Bone marrow (tissue), 2 donors: ENCODE measurements at regions not wholly inside any gene's neighbourhood (a gene's known extent, or its start where the extent isn't known, plus 50 kb on each side); places are given as distances from the start of the nearest gene placed in this dataset.
"Not testable (repeated sequence)": the region's sequence is repeated elsewhere in the genome, so short reads cannot be mapped to it uniquely, and the experiment has no call there.

Experiments
- DNase-seq, 2 donors: peaks; one replicate each; lab custom pipeline; 2025; lab: John Stamatoyannopoulos, UW

DNA sequence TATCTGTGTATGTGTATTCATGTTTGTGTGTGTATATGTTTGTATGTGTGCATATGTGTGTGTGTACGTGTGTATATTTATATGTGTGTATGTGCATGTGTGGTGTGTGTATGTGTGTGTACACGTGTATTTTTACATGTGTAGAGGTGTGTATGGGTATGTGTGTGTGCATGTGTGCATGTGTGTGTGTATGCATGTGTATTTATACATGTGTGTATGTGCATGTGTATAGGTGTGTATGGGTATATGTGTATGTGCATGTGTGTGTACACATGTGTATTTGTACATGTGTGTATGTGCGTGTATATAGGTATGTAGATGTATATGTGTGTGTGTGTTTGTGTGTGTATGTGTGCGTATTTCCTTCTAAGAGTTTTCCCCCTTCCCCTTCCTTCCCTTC lies 207.7 kb upstream of the ATP6AP2 start:
- DNase-seq, result no peak

DNA sequence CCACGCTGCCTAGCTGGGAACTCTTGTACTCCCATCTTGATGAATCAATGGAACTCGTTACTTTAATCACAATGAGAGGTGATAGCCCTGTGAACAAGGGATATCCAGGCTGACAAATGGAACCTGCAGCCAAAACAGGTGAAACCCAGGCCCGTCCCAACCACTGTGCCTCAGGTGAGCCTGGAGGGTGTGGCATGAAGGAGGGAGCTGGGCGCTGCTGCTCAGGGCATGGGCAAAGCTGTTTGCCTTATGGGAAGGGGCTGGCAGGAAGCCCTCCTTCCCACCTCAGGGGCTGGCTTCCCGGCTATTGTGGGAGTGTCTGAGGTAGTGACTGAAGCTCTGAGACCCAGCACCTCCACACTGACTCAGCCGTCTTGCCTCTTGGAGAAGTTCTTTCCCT lies 209.4 kb upstream of the ATP6AP2 start:
- no peak for DNase-seq

DNA sequence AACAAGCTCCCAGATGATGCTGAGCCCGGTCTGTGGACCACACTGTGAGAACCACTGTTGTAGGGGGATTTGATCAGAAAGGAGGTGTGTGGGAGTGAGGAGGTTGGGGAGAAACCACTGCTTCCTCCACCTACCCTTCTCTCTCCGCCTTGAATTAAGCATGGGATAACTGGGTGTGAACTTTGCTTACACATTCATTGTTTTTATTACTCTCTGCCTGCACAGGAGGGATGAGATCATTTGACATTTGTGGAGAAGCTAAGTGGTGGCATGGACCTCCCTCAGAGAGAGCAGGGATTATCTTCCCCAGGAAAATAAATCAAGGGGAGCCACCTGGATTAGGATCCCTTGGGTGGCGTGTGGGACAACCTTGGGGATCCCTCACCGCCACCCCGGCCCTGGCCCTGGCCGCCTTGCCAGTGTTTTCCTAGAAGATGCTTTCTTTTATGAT lies 212.1 kb upstream of the ATP6AP2 start:
- no peak for DNase-seq

DNA sequence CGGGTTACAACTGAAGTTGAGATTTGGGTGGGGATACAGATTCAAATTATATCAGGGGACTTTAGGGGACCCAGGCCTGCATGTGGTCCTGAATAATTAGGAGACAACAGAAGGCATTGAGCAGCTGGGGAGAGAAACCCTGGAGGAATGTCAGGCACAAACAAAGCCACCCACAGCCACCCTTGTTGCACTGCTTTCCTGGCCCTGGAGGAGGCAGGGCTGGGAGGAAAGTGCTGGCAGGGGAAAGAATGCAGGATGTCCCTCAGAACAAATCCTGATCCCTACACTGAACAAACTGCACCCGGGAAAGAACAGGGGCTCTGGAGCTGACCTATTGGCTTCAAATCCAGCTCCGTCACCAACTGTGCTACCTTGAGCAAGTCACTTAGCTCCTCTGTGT lies 214.1 kb upstream of the ATP6AP2 start:
- no peak for DNase-seq

DNA sequence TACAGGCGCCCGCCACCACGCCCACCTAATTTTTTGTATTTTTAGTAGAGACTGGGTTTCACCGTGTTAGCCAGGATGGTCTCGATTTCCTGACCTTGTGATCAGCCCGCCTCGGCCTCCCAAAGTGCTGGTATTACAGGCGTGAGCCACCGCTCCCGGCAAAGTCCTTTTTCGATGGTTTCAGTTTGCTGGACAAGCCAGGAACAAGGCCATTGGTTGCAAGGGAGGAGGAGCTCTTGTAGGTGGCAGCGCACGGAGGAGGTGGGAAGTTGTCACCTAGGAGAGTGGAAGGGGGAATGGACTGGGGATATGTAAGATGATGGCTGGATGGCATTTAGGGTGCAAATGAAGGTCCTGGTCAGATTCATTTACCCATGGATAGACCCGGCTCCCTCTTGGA lies 218.5 kb upstream of the ATP6AP2 start:
- not testable (repeated sequence) for DNase-seq

DNA sequence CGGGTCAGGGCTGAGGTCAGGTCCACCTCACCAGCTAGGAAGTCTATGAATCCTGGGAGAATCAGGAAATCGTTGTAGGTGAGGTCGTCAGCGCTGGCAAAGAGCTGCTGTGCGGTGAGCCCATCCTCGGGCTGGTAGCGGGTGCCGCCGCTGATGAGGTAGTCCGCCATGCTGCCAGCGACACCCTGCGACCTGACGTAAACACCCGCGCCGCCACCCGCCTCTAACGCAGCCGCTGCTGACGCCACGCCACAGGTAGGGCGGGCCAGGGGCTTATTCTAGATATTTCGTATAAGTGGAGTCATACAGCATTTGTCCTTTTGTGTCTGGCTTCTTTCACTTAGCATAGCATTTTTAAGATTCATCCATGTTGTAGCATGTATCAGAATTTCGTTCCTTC lies 220.2 kb upstream of the ATP6AP2 start:
- DNase-seq, result no peak

DNA sequence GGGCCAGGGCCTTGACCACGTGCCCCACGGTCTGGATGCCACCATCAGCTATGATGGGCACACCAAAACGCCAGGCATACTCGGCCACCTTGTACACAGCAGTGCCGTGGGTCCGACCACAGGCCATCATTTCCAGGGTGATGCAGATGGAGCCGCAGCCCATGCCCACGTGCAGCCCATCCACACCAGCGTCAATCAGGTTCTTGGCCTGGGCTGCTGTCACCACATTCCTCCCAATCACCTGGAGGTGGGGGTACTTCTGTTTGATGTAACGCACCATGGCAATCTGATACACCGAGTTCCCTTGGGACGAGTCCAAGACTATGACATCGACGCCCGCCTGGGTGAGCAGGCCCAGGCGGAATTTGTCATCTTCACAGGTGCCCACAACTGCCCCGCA lies 221.2 kb upstream of the ATP6AP2 start:
- no peak for DNase-seq

DNA sequence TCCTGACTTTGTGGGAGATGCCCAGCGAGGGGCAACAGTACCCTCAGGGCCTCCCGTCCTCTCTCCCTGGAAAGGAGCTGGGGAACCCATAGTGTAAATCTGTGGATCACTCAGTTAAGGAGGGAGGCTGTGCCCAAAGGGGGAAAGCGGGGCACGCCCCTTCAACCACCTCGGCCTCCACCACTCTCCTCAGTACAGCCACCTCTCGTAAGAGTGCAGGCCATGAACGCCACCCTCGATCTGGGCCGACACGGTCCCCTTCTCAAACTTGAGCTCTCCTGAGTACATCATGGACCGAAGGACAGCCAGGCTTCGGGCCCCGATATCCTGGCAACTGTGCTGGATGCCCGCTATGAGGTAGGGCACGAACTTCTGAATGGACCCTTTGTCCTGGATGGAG lies 221.8 kb upstream of the ATP6AP2 start:
- DNase-seq, result no peak

DNA sequence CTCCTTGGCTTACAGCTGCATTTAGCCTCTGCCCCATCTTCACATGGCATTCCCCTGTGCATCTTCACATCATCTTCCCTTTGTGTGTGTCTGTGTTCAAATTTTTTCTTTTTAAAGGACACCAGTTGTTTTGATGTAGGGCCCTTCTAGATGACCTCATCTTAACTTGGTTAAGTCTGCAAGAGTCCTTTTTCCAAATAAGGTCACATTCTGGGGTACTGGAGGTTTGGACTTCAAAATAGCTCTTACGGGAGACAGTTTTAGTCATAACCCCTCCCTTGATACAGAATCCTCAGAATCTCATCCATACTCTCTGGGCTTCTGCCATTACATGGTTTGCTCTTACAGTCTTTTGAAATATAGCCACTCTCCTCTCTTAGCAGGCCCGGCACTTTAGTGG lies 231.5 kb upstream of the ATP6AP2 start:
- DNase-seq, result no peak

DNA sequence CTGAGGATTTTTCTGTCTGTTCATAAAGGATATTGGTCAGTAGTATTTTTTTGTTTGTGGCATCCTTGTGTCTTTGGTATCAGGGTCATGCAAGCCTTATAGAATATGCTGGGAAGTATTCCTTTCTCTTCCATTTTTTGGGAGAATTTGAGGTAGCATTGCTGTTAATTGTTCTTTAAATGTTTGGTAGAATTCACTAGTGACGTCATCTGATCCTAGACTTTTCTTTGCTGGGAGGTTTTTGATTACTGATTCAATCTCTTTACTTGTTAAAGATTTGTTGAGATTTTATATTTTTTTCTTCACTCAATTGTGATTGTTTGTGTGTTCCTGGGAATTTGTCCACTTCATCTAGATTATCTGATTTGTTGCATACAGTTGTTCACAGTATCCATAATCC lies 234.4 kb upstream of the ATP6AP2 start:
- DNase-seq, result no peak

DNA sequence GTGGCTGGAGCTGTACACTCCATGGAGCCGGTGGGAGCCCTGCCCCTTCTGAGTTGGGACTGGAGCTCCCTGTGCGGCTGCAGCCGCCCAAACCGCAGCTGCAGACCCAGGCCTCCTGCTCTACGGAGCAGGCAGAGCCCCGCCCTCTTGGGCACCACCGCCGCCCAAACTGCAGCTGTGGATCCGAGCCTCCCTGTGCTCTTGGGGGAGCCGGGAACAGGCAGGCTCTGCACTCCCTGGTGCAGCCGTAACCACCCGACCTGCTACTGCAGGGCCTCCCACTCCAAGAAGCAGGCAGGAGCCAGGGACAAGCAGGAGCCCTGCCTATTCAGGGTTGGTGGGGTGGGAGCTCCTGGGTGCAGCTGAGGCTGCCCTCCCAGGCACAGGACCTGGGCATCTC lies 237.5 kb upstream of the ATP6AP2 start:
- DNase-seq, result no peak

DNA sequence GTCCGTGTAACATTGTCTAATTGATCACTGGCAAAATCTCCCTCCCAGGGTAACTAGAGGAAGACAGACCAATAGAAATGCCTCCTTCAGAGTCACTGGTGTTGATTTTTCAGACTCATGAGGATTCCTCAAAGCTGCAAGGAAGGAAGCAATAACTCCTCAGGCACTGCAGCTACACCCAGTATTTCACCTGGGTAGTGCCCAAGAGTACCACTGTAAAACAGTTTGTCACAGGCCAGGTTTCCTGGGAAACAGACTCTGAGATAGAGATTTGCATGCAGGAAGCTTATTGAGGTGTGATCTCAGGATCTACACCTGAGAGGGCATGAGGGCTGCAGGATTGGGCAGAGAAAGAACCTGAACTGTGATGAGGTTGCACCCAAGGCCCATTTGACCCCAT lies 240.7 kb upstream of the ATP6AP2 start:
- DNase-seq, result no peak

DNA sequence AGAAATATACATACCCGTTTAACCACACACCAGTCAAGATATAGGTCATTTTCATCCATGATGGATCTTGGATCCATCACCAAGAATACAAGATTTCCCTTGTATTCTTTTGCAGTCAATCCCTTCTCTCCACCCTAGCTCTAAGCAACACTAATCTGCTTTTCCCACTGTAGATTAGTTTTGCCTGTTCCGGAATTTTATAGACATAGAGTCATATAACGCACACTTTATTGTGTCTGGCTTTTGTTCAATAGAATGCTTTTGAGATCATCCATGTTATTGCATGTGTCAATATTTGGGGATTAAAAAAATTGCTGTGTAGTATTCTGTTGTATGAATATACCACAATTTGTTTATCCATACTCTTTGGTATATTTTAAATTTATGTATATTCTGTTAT lies 235.6 kb upstream of the BCOR start:
- DNase-seq, result no peak

DNA sequence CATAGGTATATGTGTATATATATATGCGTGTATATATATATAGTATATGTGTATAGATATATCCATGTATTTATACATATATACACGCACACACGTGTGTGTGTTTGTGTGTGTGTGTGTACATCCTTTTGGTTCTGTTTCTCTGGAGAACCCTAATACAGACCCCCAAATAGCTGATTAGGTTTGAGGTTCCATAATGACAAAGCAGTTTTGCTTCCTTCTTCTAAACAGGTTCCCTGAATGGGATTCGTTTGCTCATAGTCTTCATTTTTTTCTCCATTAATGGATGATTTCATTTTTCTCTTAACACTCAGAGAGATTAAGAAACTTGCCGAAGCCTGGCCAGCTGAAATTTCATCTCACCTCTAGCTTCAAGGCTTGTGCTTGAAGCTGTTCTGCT lies 234.0 kb upstream of the BCOR start:
- DNase-seq, result no peak

DNA sequence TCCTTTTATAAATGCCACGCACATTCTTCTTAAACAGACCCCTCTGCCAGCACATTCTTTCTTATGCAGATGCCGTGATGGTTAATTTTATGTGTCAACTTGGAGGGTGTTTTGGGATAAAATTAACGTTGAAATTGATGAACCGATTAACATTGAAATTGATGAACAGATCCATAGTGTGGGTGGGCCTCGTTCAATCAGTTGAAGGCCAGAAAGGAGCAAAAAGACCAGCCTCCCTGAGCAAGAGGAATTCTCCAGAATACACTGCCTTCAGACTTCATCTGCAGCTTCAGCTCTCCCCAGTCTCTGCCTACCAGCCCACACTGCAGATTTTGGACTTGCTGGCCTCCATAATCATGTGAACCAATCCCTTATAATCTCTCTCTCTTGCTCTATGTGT lies 233.6 kb upstream of the BCOR start:
- DNase-seq, result no peak

DNA sequence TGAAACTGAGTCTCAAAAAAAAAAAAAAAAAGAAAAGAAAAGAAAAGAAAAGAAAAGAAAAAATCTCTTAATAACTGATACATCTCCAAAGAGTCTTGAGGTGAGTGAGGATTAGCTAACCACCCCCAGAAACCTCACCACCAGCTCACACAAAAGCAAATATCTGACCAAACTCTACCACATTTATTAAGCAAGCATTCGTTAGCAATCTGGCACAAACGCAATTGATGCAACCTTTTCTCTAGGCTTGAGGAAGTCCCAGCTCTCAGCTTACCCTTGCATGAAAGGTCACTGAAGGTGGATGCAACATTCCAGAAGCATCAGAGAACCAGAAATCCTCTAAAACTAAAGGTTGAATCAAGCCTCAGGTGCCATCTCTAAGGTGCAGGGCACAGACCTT lies 231.9 kb upstream of the BCOR start:
- no peak for DNase-seq

DNA sequence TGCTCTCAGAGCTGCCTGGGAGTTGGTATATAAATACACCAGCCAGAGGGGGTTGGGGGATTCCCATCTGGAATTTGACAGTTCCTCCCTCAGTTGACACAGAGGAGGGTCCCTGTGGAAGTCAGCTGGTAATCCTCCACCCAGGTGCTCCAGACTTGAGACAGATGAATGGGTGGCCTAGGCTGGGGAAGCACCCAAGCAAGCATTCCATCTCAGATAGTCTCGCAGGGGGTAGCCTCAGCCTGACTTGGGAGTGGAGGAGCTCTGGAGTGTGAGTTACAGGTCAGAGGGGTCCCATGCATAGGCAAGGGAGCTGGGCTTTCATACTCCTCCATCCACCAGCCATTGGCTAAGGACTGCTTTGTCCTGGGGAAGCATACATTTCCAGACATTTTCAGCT lies 229.3 kb upstream of the BCOR start:
- DNase-seq, result no peak

DNA sequence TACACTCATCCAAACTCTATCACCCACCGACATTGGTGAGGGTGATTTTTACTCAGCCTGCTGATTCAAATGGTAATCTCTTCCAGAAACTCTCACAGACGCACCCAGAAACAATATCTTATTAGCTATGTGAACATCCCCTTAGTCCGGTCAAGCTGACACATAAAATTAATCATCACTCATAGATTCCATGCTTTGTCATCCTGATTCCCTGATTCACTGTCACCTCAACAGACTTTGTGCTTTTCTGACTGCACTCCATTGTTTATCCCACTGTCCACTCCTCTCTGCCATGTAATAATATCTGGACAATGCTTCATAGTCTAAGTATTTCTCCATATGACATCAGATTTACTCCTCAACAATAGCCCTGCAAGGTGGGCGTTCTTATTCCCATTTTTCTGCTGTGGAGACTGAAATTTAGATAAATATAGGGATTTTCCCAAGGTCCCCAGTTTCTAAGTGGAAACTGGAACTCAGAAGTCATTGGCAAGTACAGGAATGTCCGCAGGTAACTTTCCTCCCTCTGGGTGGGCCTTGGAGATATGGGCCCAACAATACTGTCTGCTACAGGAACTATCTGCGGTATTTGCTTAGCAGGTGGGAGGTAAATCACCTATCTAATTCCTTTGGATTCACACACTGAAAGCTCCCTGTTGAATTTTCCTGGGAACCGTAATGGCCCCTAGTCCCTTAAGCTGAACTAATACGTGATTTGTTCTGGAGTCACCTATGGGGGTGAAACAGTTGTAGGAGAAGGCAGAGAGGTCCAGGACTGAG lies 228.6 kb upstream of the BCOR start:
- DNase-seq, result no peak

DNA sequence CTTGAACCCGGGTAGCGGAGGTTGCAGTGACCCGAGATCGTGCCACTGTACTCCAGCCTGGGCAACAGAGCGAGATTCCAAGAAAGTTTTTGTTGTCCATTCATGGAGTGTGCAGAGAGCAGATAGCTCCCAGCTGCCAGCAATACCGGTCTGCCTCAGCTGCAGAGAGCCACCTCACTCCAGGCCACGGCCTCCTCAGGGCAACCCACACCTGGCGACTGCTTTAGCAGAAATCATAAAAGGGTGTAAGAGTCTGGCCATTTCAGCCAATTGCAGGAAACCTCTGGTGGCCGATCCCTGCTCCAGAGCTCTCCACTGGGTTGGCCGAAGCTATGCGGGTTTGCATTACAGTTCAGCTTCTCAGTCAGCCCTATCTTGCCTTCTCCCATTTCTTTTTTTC lies 227.4 kb upstream of the BCOR start:
- no peak for DNase-seq

DNA sequence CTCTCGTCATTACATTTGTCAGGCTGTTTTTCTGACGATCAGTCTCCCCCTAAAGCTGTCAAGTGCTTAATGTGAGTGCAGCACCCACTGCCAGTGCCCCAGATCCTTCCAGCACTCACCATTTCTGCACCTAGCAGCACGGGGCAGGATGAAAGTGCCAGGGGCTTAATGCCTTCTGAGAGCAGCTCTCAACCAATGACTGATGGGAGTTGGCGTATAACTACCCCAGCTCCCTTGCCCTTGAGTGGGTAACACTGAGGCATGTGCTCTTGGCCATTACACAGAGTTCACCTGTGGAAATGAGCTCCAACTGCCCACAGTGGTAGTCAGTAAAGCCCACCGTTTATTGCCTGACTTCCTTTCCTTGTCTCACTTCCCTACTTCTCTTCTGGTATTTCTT lies 226.2 kb upstream of the BCOR start:
- DNase-seq, result no peak

DNA sequence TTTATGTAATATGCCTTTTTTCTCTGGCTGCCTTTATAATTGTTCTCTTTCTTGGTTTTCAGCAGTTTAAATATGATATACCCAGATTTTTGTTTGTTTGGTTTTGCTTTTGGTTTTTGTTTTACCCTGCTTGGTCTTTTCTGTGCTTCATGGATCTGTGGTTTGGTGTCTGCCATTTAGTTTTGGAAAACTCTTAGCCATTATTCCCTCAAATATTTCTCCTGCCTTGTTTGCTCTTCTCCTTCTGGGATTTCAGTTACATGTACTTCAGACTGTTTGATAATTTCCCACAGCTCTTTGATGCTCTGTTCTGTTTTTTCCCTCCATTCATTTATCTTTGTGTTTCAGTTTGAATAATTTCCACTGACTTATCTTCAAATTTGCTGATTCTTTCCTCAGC lies 223.1 kb upstream of the BCOR start:
- no peak for DNase-seq

DNA sequence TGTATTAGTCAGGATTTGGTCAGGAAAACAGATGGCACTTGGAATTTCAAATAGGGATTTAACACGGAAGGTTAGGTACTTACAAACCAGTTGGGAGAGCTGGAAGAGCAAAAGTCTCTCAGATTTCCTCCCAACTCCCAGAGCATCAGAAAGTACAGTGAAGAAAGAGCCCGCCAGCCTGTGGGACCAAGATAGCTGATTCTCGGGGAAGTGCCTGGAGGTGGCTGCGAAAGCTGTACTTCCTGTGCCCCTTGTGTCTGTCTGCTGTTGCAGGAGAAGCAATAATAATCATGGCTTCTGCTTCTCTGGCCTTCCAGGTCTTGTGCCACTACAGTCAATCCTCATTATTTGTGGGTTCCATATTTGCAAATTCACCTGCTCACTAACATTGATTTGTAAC lies 221.0 kb upstream of the BCOR start:
- peak in 1 of 2 donors; percentile 22 for DNase-seq

DNA sequence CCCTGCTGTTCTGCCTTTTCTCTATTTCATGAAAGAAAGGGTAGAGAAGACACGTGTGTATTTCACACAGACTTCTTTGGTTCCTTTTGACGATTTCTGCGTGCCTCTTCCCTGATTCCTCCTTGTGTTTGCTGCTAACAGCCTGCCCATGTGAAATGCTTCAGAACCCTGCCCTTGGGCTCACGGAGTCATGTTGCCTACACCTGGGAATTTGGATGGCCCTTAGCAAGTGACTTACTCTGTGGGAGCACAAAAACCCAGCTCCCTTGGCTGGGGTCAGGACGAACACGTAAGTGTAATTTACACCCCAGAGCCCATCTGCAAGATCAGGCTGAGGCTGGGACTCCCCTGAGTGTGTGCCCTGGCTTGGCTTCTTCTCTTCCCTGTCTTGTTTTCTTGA lies 220.3 kb upstream of the BCOR start:
- DNase-seq, result no peak

DNA sequence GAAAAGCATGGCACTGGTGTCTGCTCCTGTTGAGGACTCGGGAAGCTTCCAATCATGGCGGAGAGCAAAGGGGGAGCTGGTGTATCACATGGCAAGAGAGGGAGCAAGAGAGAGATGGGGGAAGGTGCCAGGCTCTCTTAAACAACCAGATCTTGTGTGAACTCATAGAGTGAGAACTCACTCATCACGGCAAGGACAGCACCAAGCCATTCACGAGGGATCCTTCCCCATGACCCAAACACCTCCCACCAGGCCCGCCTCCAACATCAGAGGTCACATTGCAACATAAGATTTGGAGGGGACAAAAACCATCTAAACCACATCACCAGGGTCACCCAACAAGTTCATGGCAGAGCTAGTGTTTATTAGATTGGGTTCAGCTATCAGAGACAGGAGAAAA lies 218.7 kb upstream of the BCOR start:
- no peak for DNase-seq

DNA sequence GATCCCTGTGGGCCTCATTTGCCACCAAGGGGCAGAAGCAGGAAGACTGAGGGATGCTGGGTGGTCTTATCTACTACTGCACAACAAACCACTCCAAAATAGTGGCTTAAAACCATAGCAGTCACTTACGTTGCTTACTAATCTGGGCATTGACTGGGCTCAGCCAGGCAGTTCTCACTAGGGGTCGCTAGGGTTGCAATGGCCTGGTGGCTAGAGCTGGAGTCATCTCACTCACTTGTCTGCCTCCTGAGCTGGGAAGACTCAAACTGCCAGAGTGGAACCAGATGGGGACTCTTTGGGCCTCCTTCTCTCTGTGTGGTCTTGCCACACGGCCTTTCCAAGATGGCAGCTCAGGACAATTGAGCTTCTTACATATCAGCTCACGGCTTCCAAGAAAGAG lies 216.3 kb upstream of the BCOR start:
- DNase-seq, result no peak
